ENCODE measurements at regions not wholly inside any gene's neighbourhood (a gene's known extent, or its start where the extent isn't known, plus 50 kb on each side); places are given as distances from the start of the nearest gene placed in this dataset.

DNA sequence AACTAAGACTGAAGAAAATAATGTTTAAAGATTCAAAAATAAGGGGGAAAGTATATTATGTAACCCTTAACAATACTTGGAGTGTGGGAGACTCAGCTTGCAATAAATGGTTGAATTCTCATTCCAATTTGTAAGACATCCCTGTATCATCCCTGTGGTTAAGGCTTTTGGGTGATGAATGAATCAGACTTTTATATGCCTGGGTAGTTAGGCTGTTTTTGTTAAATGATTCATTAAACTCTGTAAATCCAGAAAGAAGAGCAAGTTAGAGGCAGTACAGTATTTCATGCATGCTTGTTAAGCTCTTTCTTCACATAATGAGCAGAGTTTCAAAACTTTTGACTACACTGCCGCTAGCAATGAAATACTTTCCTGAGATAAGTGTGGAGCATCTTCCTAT, 948.8 kb downstream of the SOCS6 start:
- no peak for TF ChIP-seq POLR2A (IDR thresholded peaks at IDR 0.05)
- TF ChIP-seq, protein P1, sequence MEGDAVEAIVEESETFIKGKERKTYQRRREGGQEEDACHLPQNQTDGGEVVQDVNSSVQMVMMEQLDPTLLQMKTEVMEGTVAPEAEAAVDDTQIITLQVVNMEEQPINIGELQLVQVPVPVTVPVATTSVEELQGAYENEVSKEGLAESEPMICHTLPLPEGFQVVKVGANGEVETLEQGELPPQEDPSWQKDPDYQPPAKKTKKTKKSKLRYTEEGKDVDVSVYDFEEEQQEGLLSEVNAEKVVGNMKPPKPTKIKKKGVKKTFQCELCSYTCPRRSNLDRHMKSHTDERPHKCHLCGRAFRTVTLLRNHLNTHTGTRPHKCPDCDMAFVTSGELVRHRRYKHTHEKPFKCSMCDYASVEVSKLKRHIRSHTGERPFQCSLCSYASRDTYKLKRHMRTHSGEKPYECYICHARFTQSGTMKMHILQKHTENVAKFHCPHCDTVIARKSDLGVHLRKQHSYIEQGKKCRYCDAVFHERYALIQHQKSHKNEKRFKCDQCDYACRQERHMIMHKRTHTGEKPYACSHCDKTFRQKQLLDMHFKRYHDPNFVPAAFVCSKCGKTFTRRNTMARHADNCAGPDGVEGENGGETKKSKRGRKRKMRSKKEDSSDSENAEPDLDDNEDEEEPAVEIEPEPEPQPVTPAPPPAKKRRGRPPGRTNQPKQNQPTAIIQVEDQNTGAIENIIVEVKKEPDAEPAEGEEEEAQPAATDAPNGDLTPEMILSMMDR (IDR thresholded peaks at IDR 0.05), result no peak
